ENCODE measurements at regions not wholly inside any gene's neighbourhood (a gene's known extent, or its start where the extent isn't known, plus 50 kb on each side); places are given as distances from the start of the nearest gene placed in this dataset.

DNA sequence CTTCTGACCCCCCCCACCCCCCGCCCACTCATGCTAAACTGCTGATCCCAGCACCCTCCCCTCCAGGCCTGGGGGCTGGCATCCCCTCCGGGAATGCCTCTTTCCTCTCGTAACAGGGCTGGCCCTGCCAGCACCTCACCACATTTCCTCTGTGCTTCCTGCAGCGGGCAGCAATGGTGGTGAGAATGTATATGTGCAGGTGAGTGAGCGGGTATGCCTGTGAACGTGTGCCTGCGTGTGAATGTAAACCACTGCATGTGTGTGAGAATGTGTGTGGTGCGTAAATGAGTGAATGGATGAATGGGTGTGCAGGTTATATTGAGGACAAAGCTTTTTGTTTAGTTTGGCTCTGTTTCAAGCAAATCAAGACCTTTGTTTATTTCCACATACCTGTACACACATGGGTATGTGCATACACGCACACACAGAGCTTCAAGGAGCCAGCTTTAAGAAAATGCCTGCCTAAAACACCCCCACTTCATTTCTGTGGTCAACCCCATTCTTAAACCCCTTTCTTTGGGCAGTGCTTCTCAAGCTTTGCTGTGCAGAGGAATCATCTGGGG, 95.7 kb upstream of the SHB start:
- Histone ChIP-seq H3F3A (ENCODE audit: control insufficient read depth, insufficient read depth) (no peaks in the 10 kb centered on the region), H3K27me3 (ENCODE audit: control insufficient read depth, low read length) (peaks cover 2% of the 10 kb centered on the region), H3K4me2 (ENCODE audit: low read length) (no peak overlapping the region), H3K9me2 (replicated peaks; ENCODE audit: control insufficient read depth, low read length) (no peaks in the 10 kb centered on the region), H3K27ac (ENCODE audit: low read depth, low read length) (no peak overlapping the region), H3K4me3 (ENCODE audit: low read length) (no peak overlapping the region), H3K9me3 (ENCODE audit: control insufficient read depth, insufficient read depth, low read length) (no peaks in the 10 kb centered on the region), H4K20me1 (ENCODE audit: control insufficient read depth, insufficient read depth, low read depth, low read length) (no peaks in the 10 kb centered on the region), H3K36me3 (ENCODE audit: control insufficient read depth, low read length) (no peaks in the 10 kb centered on the region), H3K79me2 (ENCODE audit: control insufficient read depth, low read length) (no peaks in the 10 kb centered on the region), H3K4me1 (ENCODE audit: control insufficient read depth, low read length) (no peaks in the 10 kb centered on the region)
- no peak for TF ChIP-seq EZH2phosphoT487 (IDR thresholded peaks at IDR 0.05; ENCODE audit: borderline replicate concordance, low read length)
- TF ChIP-seq, protein P1, sequence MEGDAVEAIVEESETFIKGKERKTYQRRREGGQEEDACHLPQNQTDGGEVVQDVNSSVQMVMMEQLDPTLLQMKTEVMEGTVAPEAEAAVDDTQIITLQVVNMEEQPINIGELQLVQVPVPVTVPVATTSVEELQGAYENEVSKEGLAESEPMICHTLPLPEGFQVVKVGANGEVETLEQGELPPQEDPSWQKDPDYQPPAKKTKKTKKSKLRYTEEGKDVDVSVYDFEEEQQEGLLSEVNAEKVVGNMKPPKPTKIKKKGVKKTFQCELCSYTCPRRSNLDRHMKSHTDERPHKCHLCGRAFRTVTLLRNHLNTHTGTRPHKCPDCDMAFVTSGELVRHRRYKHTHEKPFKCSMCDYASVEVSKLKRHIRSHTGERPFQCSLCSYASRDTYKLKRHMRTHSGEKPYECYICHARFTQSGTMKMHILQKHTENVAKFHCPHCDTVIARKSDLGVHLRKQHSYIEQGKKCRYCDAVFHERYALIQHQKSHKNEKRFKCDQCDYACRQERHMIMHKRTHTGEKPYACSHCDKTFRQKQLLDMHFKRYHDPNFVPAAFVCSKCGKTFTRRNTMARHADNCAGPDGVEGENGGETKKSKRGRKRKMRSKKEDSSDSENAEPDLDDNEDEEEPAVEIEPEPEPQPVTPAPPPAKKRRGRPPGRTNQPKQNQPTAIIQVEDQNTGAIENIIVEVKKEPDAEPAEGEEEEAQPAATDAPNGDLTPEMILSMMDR (IDR thresholded peaks at IDR 0.05; ENCODE audit: low read depth, low read length, poor library complexity, severe bottlenecking): no peak

DNA sequence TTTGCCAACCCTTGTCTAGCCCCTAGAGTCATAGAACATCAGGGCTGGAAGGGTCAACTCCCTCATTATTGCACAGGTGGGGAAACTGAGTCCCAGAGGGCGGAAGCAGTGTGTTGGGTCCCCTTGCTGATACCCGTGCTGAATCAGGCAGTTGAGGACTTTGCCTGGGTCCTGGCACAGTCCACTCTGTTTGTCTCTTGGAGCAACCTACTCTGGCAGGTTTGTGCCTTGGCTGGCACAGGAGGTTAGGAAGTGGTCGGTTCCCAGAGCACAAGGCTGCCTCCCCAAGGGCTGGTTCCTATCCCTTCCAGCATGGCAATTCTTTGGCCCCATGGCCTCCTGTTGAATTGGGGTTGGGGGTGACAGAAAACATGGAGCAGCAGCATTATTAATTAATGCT, 94.5 kb upstream of the SHB start:
- no peaks in the 10 kb centered on the region for H3K9me3 ChIP-seq (ENCODE audit: control insufficient read depth, insufficient read depth, low read length)
- no peaks in the 10 kb centered on the region for H3K4me1 ChIP-seq (ENCODE audit: control insufficient read depth, low read length)
- no peak overlapping the region for H3K4me3 ChIP-seq (ENCODE audit: low read length)
- H3K36me3 ChIP-seq (ENCODE audit: control insufficient read depth, low read length): no peaks in the 10 kb centered on the region
- H4K20me1 ChIP-seq (ENCODE audit: control insufficient read depth, insufficient read depth, low read depth, low read length): no peaks in the 10 kb centered on the region
- no peaks in the 10 kb centered on the region for H3F3A ChIP-seq (ENCODE audit: control insufficient read depth, insufficient read depth)
- no peak overlapping the region for H3K4me2 ChIP-seq (ENCODE audit: low read length)
- no peaks in the 10 kb centered on the region for H3K79me2 ChIP-seq (ENCODE audit: control insufficient read depth, low read length)
- H3K27me3 ChIP-seq (ENCODE audit: control insufficient read depth, low read length): peaks cover 2% of the 10 kb centered on the region
- no peak overlapping the region for H3K27ac ChIP-seq (ENCODE audit: low read depth, low read length)
- TF ChIP-seq, protein P1 (IDR thresholded peaks at IDR 0.05; ENCODE audit: low read depth, low read length, poor library complexity, severe bottlenecking): no peak
- TF ChIP-seq EZH2phosphoT487 (IDR thresholded peaks at IDR 0.05; ENCODE audit: borderline replicate concordance, low read length): no peak
- H3K9me2 ChIP-seq (replicated peaks; ENCODE audit: control insufficient read depth, low read length): no peaks in the 10 kb centered on the region

DNA sequence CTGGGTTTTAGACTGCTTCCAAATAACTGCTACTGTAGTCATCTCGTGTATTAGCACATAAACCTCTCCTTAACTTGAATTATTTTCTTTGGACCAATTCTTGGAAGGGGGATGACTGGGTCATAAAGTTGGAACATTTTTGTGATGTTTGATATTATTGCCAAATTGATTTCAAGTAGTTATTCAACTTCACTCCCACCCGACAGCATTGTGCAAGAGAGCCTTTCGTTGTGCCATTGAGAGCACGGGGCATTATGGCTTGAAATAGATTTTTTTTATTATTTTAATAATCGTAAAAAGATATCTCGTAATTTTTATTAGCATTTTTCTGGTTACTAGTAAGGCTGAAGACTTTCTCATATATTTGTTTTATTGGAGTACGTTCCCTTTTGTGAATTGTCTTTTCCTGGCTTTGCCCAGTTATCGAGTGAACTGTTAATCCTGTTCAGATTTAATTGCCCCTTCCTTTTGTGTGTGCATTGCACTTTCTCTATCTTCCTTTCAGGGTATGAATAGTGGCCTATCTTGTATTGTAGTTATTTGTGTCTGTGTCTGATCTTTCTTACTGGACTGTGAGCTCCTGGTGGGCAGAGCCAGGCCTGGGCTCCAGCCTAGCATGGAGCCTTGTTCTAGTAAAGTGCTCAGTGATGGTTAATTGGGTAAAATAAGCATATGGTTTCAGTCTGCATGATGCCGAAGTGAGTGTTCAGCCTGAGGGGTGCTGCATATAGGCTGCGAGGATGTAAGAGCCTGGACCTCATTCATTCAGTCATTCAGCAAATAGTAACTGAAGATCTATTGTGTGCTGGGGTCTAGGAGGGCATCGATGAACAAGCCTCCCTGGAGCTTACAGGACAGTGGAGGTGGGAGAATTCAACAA, 93.5 kb upstream of the SHB start:
- H3K36me3 ChIP-seq (ENCODE audit: control insufficient read depth, low read length): no peaks in the 10 kb centered on the region
- H3K4me2 ChIP-seq (ENCODE audit: low read length): no peak overlapping the region
- no peaks in the 10 kb centered on the region for H3K9me2 ChIP-seq (replicated peaks; ENCODE audit: control insufficient read depth, low read length)
- no peaks in the 10 kb centered on the region for H3F3A ChIP-seq (ENCODE audit: control insufficient read depth, insufficient read depth)
- no peak overlapping the region for H3K27ac ChIP-seq (ENCODE audit: low read depth, low read length)
- H3K4me3 ChIP-seq (ENCODE audit: low read length): no peak overlapping the region
- no peaks in the 10 kb centered on the region for H4K20me1 ChIP-seq (ENCODE audit: control insufficient read depth, insufficient read depth, low read depth, low read length)
- H3K79me2 ChIP-seq (ENCODE audit: control insufficient read depth, low read length): no peaks in the 10 kb centered on the region
- peaks cover 2% of the 10 kb centered on the region for H3K27me3 ChIP-seq (ENCODE audit: control insufficient read depth, low read length)
- TF ChIP-seq, protein P1 (IDR thresholded peaks at IDR 0.05; ENCODE audit: low read depth, low read length, poor library complexity, severe bottlenecking): no peak
- TF ChIP-seq EZH2phosphoT487 (IDR thresholded peaks at IDR 0.05; ENCODE audit: borderline replicate concordance, low read length): no peak
- H3K9me3 ChIP-seq (ENCODE audit: control insufficient read depth, insufficient read depth, low read length): no peaks in the 10 kb centered on the region
- H3K4me1 ChIP-seq (ENCODE audit: control insufficient read depth, low read length): no peaks in the 10 kb centered on the region
